Glomerular visceral epithelial cell (primary cell): ENCODE measurements at regions not wholly inside any gene's neighbourhood (a gene's known extent, or its start where the extent isn't known, plus 50 kb on each side); places are given as distances from the start of the nearest gene placed in this dataset.

Experiments
- DNase-seq: peaks from one replicate; pipeline ENCODE4 v3.0.0-alpha.2; 2016; ENCODE audit errors: extremely low spot score

GRCh38 chr13:104326523-104326922 lies 1260.3 kb upstream of the SLC10A2 start:
- DNase-seq, result no peak

GRCh38 chr13:104321756-104322155 lies 1255.5 kb upstream of the SLC10A2 start:
- no peak for DNase-seq

GRCh38 chr13:104320446-104320845 lies 1254.2 kb upstream of the SLC10A2 start:
- no peak for DNase-seq

GRCh38 chr13:104318121-104318520 lies 1251.9 kb upstream of the SLC10A2 start:
- peak; percentile 41 for DNase-seq

- DNase-seq, result peak; percentile 91
Observed at GRCh38 chr13:104315606-104316005, 1249.4 kb upstream of the SLC10A2 start.

GRCh38 chr13:104314926-104315535 lies 1248.8 kb upstream of the SLC10A2 start:
- DNase-seq, result peak; percentile 32

GRCh38 chr13:104314321-104314720 lies 1248.1 kb upstream of the SLC10A2 start:
- no peak for DNase-seq

- DNase-seq, result peak; percentile 10
Observed at GRCh38 chr13:104310861-104311260, 1244.6 kb upstream of the SLC10A2 start.

GRCh38 chr13:104309431-104309830 lies 1243.2 kb upstream of the SLC10A2 start:
- DNase-seq, result no peak

GRCh38 chr13:104301171-104301975 lies 1235.2 kb upstream of the SLC10A2 start:
- DNase-seq, result peak; percentile 16

- no peak for DNase-seq
Observed at GRCh38 chr13:104297075-104297474, 1230.9 kb upstream of the SLC10A2 start.

- DNase-seq, result no peak
Observed at GRCh38 chr13:104296286-104296685, 1230.1 kb upstream of the SLC10A2 start.

- DNase-seq, result no peak
Observed at GRCh38 chr13:104295537-104295936, 1229.3 kb upstream of the SLC10A2 start.

GRCh38 chr13:104289400-104289799 lies 1223.2 kb upstream of the SLC10A2 start:
- no peak for DNase-seq

GRCh38 chr13:104288496-104288895 lies 1222.3 kb upstream of the SLC10A2 start:
- no peak for DNase-seq

GRCh38 chr13:104286566-104287290 lies 1220.5 kb upstream of the SLC10A2 start:
- DNase-seq, result peak; percentile 3

GRCh38 chr13:104281910-104282309 lies 1215.7 kb upstream of the SLC10A2 start:
- DNase-seq, result no peak

GRCh38 chr13:104270731-104271130 lies 1204.5 kb upstream of the SLC10A2 start:
- DNase-seq, result no peak

GRCh38 chr13:104267206-104267811 lies 1201.1 kb upstream of the SLC10A2 start:
- no peak for DNase-seq

GRCh38 chr13:104256701-104257100 lies 1190.5 kb upstream of the SLC10A2 start:
- DNase-seq, result no peak

GRCh38 chr13:104253063-104253680 lies 1187.0 kb upstream of the SLC10A2 start:
- DNase-seq, result no peak

GRCh38 chr13:104251931-104252330 lies 1185.7 kb upstream of the SLC10A2 start:
- no peak for DNase-seq
